ENCODE measurements at regions not wholly inside any gene's neighbourhood (a gene's known extent, or its start where the extent isn't known, plus 50 kb on each side); places are given as distances from the start of the nearest gene placed in this dataset.

GRCh38 chr16:26744430-26744829 lies 322.3 kb upstream of the C16orf82 start:
- TF ChIP-seq CTCF (IDR thresholded peaks at IDR 0.05; ENCODE audit: low read depth, low read length, poor library complexity, severe bottlenecking) (no peak), EZH2phosphoT487 (IDR thresholded peaks at IDR 0.05; ENCODE audit: borderline replicate concordance, low read length) (no peak)
- H3K9me2 ChIP-seq (replicated peaks; ENCODE audit: control insufficient read depth, low read length) = no peaks in the 10 kb centered on the region
- H3K4me2 ChIP-seq (ENCODE audit: low read length) = no peak overlapping the region
- H3K27me3 ChIP-seq (ENCODE audit: control insufficient read depth, low read length) = peaks cover 4% of the 10 kb centered on the region; the same call in 1 of the 2 replicates
- H3K36me3 ChIP-seq (ENCODE audit: control insufficient read depth, low read length) = no peaks in the 10 kb centered on the region
- H4K20me1 ChIP-seq (ENCODE audit: control insufficient read depth, insufficient read depth, low read depth, low read length) = no peaks in the 10 kb centered on the region
- H3K4me3 ChIP-seq (ENCODE audit: low read length) = no peak overlapping the region
- no peaks in the 10 kb centered on the region for H3K9me3 ChIP-seq (ENCODE audit: control insufficient read depth, insufficient read depth, low read length)
- H3K79me2 ChIP-seq (ENCODE audit: control insufficient read depth, low read length) = no peaks in the 10 kb centered on the region
- no peaks in the 10 kb centered on the region for H3K4me1 ChIP-seq (ENCODE audit: control insufficient read depth, low read length)
- no peak overlapping the region for H3K27ac ChIP-seq (ENCODE audit: low read depth, low read length)
- no peaks in the 10 kb centered on the region for H3F3A ChIP-seq (ENCODE audit: control insufficient read depth, insufficient read depth)

GRCh38 chr16:26747760-26748159 lies 319.0 kb upstream of the C16orf82 start:
- Histone ChIP-seq H3F3A (ENCODE audit: control insufficient read depth, insufficient read depth) (no peaks in the 10 kb centered on the region), H3K36me3 (ENCODE audit: control insufficient read depth, low read length) (no peaks in the 10 kb centered on the region), H3K27ac (ENCODE audit: low read depth, low read length) (no peak overlapping the region), H3K4me3 (ENCODE audit: low read length) (no peak overlapping the region), H3K27me3 (ENCODE audit: control insufficient read depth, low read length) (no peaks in the 10 kb centered on the region), H4K20me1 (ENCODE audit: control insufficient read depth, insufficient read depth, low read depth, low read length) (no peaks in the 10 kb centered on the region), H3K9me2 (replicated peaks; ENCODE audit: control insufficient read depth, low read length) (no peaks in the 10 kb centered on the region), H3K4me2 (ENCODE audit: low read length) (no peak overlapping the region), H3K79me2 (ENCODE audit: control insufficient read depth, low read length) (no peaks in the 10 kb centered on the region), H3K9me3 (ENCODE audit: control insufficient read depth, insufficient read depth, low read length) (no peaks in the 10 kb centered on the region), H3K4me1 (ENCODE audit: control insufficient read depth, low read length) (no peaks in the 10 kb centered on the region)
- TF ChIP-seq CTCF (IDR thresholded peaks at IDR 0.05; ENCODE audit: low read depth, low read length, poor library complexity, severe bottlenecking) = no peak
- TF ChIP-seq EZH2phosphoT487 (IDR thresholded peaks at IDR 0.05; ENCODE audit: borderline replicate concordance, low read length) = no peak

GRCh38 chr16:26749072-26749471 lies 317.7 kb upstream of the C16orf82 start:
- TF ChIP-seq EZH2phosphoT487 (IDR thresholded peaks at IDR 0.05; ENCODE audit: borderline replicate concordance, low read length) = no peak
- no peak for TF ChIP-seq CTCF (IDR thresholded peaks at IDR 0.05; ENCODE audit: low read depth, low read length, poor library complexity, severe bottlenecking)
- H3K4me1 ChIP-seq (ENCODE audit: control insufficient read depth, low read length) = no peaks in the 10 kb centered on the region
- H3K9me2 ChIP-seq (replicated peaks; ENCODE audit: control insufficient read depth, low read length) = no peaks in the 10 kb centered on the region
- no peak overlapping the region for H3K27ac ChIP-seq (ENCODE audit: low read depth, low read length)
- no peak overlapping the region for H3K4me2 ChIP-seq (ENCODE audit: low read length)
- no peaks in the 10 kb centered on the region for H3K27me3 ChIP-seq (ENCODE audit: control insufficient read depth, low read length)
- no peaks in the 10 kb centered on the region for H3K36me3 ChIP-seq (ENCODE audit: control insufficient read depth, low read length)
- no peaks in the 10 kb centered on the region for H3K79me2 ChIP-seq (ENCODE audit: control insufficient read depth, low read length)
- H3K9me3 ChIP-seq (ENCODE audit: control insufficient read depth, insufficient read depth, low read length) = no peaks in the 10 kb centered on the region
- H4K20me1 ChIP-seq (ENCODE audit: control insufficient read depth, insufficient read depth, low read depth, low read length) = no peaks in the 10 kb centered on the region
- no peak overlapping the region for H3K4me3 ChIP-seq (ENCODE audit: low read length)
- H3F3A ChIP-seq (ENCODE audit: control insufficient read depth, insufficient read depth) = no peaks in the 10 kb centered on the region

- Histone ChIP-seq H3K9me2 (replicated peaks; ENCODE audit: control insufficient read depth, low read length) (no peaks in the 10 kb centered on the region), H3K36me3 (ENCODE audit: control insufficient read depth, low read length) (no peaks in the 10 kb centered on the region), H3F3A (ENCODE audit: control insufficient read depth, insufficient read depth) (no peaks in the 10 kb centered on the region), H3K4me1 (ENCODE audit: control insufficient read depth, low read length) (no peaks in the 10 kb centered on the region), H3K9me3 (ENCODE audit: control insufficient read depth, insufficient read depth, low read length) (no peaks in the 10 kb centered on the region), H3K79me2 (ENCODE audit: control insufficient read depth, low read length) (no peaks in the 10 kb centered on the region), H3K27me3 (ENCODE audit: control insufficient read depth, low read length) (no peaks in the 10 kb centered on the region), H4K20me1 (ENCODE audit: control insufficient read depth, insufficient read depth, low read depth, low read length) (no peaks in the 10 kb centered on the region), H3K4me3 (ENCODE audit: low read length) (no peak overlapping the region), H3K27ac (ENCODE audit: low read depth, low read length) (no peak overlapping the region), H3K4me2 (ENCODE audit: low read length) (no peak overlapping the region)
- TF ChIP-seq EZH2phosphoT487 (IDR thresholded peaks at IDR 0.05; ENCODE audit: borderline replicate concordance, low read length) (no peak), CTCF (IDR thresholded peaks at IDR 0.05; ENCODE audit: low read depth, low read length, poor library complexity, severe bottlenecking) (no peak)
Observed at GRCh38 chr16:26752166-26752565, 314.6 kb upstream of the C16orf82 start.
